Kidney (tissue), 13 donors: ENCODE measurements at regions not wholly inside any gene's neighbourhood (a gene's known extent, or its start where the extent isn't known, plus 50 kb on each side); places are given as distances from the start of the nearest gene placed in this dataset.
"Not testable (repeated sequence)": the region's sequence is repeated elsewhere in the genome, so short reads cannot be mapped to it uniquely, and the experiment has no call there.

Experiments used
- DNase-seq, 5 donors: peaks; one replicate each; pipeline ENCODE4 v3.0.0-alpha.2; 2013 to 2020
- FAIRE-seq: peaks from 2 replicates; lab custom pipeline; 2012; peaks lifted over from hg19 to GRCh38; lab: Jason Lieb, UNC
- H3K27ac ChIP-seq, 2 donors: one replicate each; pipeline ENCODE4 v1.7.0; 2013; ENCODE audit warnings: low read depth in 2 of 2, low read length in 2 of 2, inconsistent platforms in 1 of 2
- H3K27me3 ChIP-seq: one replicate; pipeline ENCODE4 v1.7.1; 2013; ENCODE audit warnings: low read length, inconsistent platforms; ENCODE audit not compliant: control insufficient read depth, insufficient read depth
- H3K36me3 ChIP-seq, 3 donors: one replicate each; pipeline versions ENCODE4 v1.7.0 to v1.7.1; 2013; ENCODE audit warnings: low read length in 3 of 3, control low read depth in 1 of 3, inconsistent platforms in 1 of 3; ENCODE audit not compliant: insufficient read depth in 3 of 3, control insufficient read depth in 2 of 3
- H3K4me1 ChIP-seq, 3 donors: one replicate each; pipeline versions ENCODE4 v1.7.0 to v1.7.1; 2013; ENCODE audit warnings: low read length in 3 of 3, inconsistent platforms in 1 of 3, low read depth in 1 of 3; ENCODE audit not compliant: control insufficient read depth in 2 of 3, insufficient read depth in 2 of 3
- H3K4me3 ChIP-seq, 3 donors: one replicate each; pipeline versions ENCODE4 v1.7.0 to v1.8.1; 2013; ENCODE audit warnings: low read length in 3 of 3, control low read depth in 1 of 3, inconsistent platforms in 1 of 3
- H3K9ac ChIP-seq, 3 donors: one replicate each; pipeline versions ENCODE4 v1.7.0 to v1.7.1; 2013; ENCODE audit warnings: low read length in 3 of 3, control low read depth in 1 of 3, inconsistent platforms in 1 of 3
- H3K9me3 ChIP-seq, 3 donors: one replicate each; pipeline versions ENCODE4 v1.7.0 to v1.7.1; 2013; ENCODE audit warnings: low read length in 3 of 3, control low read depth in 1 of 3, inconsistent platforms in 1 of 3; ENCODE audit not compliant: control insufficient read depth in 2 of 3, insufficient read depth in 1 of 3
- CTCF ChIP-seq: IDR thresholded peaks from 3 replicates; pipeline ENCODE4 v1.5.1; 2012; ENCODE audit warnings: mild to moderate bottlenecking, moderate library complexity, borderline replicate concordance; ENCODE audit not compliant: insufficient read depth; ENCODE audit errors: extremely low read depth
- intact Hi-C: fragments of 100-400 bp; cut with DNase I; formaldehyde crosslinking; loops from one replicate; pipeline ENCODE4 v1.11.1; 2022
- donor health status: control.
- donor health status: control.
- donor health status: control.
- donor health status: control.
- donor health status: control.
- donor health status: DM: yes; HTN: yes; CAD: no.
- donor health status: Normal renal cell carcinoma (clear cell type).

- no peak for DNase-seq
- intact Hi-C loops: no loop called here
Measured at GRCh38 chr3:27554706-27555105, 70.5 kb upstream of the SLC4A7 start.

GRCh38 chr3:27553886-27554540 lies 69.8 kb upstream of the SLC4A7 start:
- Histone ChIP-seq H3K27ac (no peak overlapping the region), H3K27me3 (no peaks in the 10 kb centered on the region), H3K4me1 (no peaks in the 10 kb centered on the region), H3K36me3 (no peaks in the 10 kb centered on the region), H3K4me3 (no peak overlapping the region), H3K9ac (no peak overlapping the region), H3K9me3 (no peaks in the 10 kb centered on the region)
- TF ChIP-seq CTCF: no peak
- DNase-seq (no peak), FAIRE-seq (no peak)
- intact Hi-C loops: no loop called here

More at GRCh38 chr3:27554706-27555105, 70.5 kb upstream of the SLC4A7 start:
- Histone ChIP-seq H3K9me3 (no peaks in the 10 kb centered on the region), H3K4me3 (no peak overlapping the region), H3K27me3 (no peaks in the 10 kb centered on the region), H3K4me1 (no peaks in the 10 kb centered on the region), H3K36me3 (no peaks in the 10 kb centered on the region), H3K27ac (no peak overlapping the region), H3K9ac (no peak overlapping the region)
- FAIRE-seq: no peak
- no peak for TF ChIP-seq CTCF

- H3K9ac ChIP-seq, H3K27ac ChIP-seq, H3K27me3 ChIP-seq, DNase-seq, H3K36me3 ChIP-seq, H3K4me1 ChIP-seq, FAIRE-seq, intact Hi-C loops, H3K4me3 ChIP-seq, H3K9me3 ChIP-seq: not testable (repeated sequence)
Measured at GRCh38 chr3:27552708-27553107, 68.5 kb upstream of the SLC4A7 start.

- H3K9ac ChIP-seq, intact Hi-C loops, H3K27ac ChIP-seq, H3K9me3 ChIP-seq, H3K27me3 ChIP-seq, H3K4me3 ChIP-seq, H3K4me1 ChIP-seq, DNase-seq, FAIRE-seq, H3K36me3 ChIP-seq: not testable (repeated sequence)
Measured at GRCh38 chr3:27551413-27551812, 67.2 kb upstream of the SLC4A7 start.
